HG02970 (cell line): ENCODE measurements at regions not wholly inside any gene's neighbourhood (a gene's known extent, or its start where the extent isn't known, plus 50 kb on each side); places are given as distances from the start of the nearest gene placed in this dataset.

Experiments used
- ATAC-seq: cut with Tn5 transposase; IDR thresholded peaks from one replicate; pipeline ENCODE4 v1.9.1; 2021; ENCODE audit warnings: mild to moderate bottlenecking, moderate library complexity, moderate number of reproducible peaks; ENCODE audit not compliant: unreplicated experiment, low FRiP score

GRCh38 chr16:86821895-86822294 lies 243.5 kb downstream of the FOXL1 start:
- no peak for ATAC-seq

- ATAC-seq = no peak
Observed at GRCh38 chr16:86823125-86823524, 244.8 kb downstream of the FOXL1 start.

GRCh38 chr16:86823888-86824671 lies 245.7 kb downstream of the FOXL1 start:
- no peak for ATAC-seq

GRCh38 chr16:86824751-86825296 lies 246.5 kb downstream of the FOXL1 start:
- ATAC-seq = no peak

- ATAC-seq = no peak
Observed at GRCh38 chr16:86825631-86826030, 247.3 kb downstream of the FOXL1 start.

GRCh38 chr16:86826941-86827340 lies 248.6 kb downstream of the FOXL1 start:
- no peak for ATAC-seq

- no peak for ATAC-seq
Observed at GRCh38 chr16:86827521-86827920, 249.2 kb downstream of the FOXL1 start.

- no peak for ATAC-seq
Observed at GRCh38 chr16:86828202-86828601, 249.9 kb downstream of the FOXL1 start.

GRCh38 chr16:86828653-86829052 lies 250.3 kb downstream of the FOXL1 start:
- no peak for ATAC-seq

- no peak for ATAC-seq
Observed at GRCh38 chr16:86831366-86831765, 253.0 kb downstream of the FOXL1 start.

- ATAC-seq = no peak
Observed at GRCh38 chr16:86833136-86833535, 254.8 kb downstream of the FOXL1 start.

GRCh38 chr16:86834451-86835035 lies 256.2 kb downstream of the FOXL1 start:
- ATAC-seq = no peak

- ATAC-seq = no peak
Observed at GRCh38 chr16:86835982-86836381, 257.6 kb downstream of the FOXL1 start.

GRCh38 chr16:86836503-86837129 lies 258.3 kb downstream of the FOXL1 start:
- ATAC-seq = no peak

- no peak for ATAC-seq
Observed at GRCh38 chr16:86843812-86844211, 265.5 kb downstream of the FOXL1 start.

GRCh38 chr16:86844695-86845094 lies 266.3 kb downstream of the FOXL1 start:
- no peak for ATAC-seq

GRCh38 chr16:86846136-86846535 lies 267.8 kb downstream of the FOXL1 start:
- no peak for ATAC-seq

GRCh38 chr16:86848821-86849220 lies 270.5 kb downstream of the FOXL1 start:
- no peak for ATAC-seq

GRCh38 chr16:86850670-86851069 lies 272.3 kb downstream of the FOXL1 start:
- ATAC-seq = no peak

- no peak for ATAC-seq
Observed at GRCh38 chr16:86852135-86852534, 273.8 kb downstream of the FOXL1 start.

- no peak for ATAC-seq
Observed at GRCh38 chr16:86854058-86854621, 275.8 kb downstream of the FOXL1 start.
